GM06990 (cell line): ENCODE measurements at regions not wholly inside any gene's neighbourhood (a gene's known extent, or its start where the extent isn't known, plus 50 kb on each side); places are given as distances from the start of the nearest gene placed in this dataset.
"Not testable (repeated sequence)": the region's sequence is repeated elsewhere in the genome, so short reads cannot be mapped to it uniquely, and the experiment has no call there.

Source experiments
- DNase-seq: peaks from one replicate; pipeline ENCODE4 v3.0.0-alpha.2; 2011; ENCODE audit not compliant: insufficient read length; ENCODE audit errors: extremely low read depth
- H3K27me3 ChIP-seq: replicated peaks from 2 replicates; pipeline ENCODE4 v1.6.0; 2011; ENCODE audit warnings: low read length; ENCODE audit not compliant: control insufficient read depth, insufficient read depth
- H3K36me3 ChIP-seq: 2 replicates; pipeline ENCODE4 v1.5.1; 2011; ENCODE audit warnings: low read length; ENCODE audit not compliant: control insufficient read depth, insufficient read depth
- H3K4me3 ChIP-seq: replicated peaks from 2 replicates; pipeline ENCODE4 v1.5.1; 2011; ENCODE audit warnings: low read depth, mild to moderate bottlenecking, control low read depth, low read length
- TF ChIP-seq, protein P1 (sequence below): IDR thresholded peaks from 2 replicates; pipeline ENCODE4 v1.5.1; 2011; ENCODE audit warnings: low read length, control low read depth, mild to moderate bottlenecking, inconsistent platforms; ENCODE audit not compliant: insufficient read depth, poor library complexity, severe bottlenecking

DNA sequence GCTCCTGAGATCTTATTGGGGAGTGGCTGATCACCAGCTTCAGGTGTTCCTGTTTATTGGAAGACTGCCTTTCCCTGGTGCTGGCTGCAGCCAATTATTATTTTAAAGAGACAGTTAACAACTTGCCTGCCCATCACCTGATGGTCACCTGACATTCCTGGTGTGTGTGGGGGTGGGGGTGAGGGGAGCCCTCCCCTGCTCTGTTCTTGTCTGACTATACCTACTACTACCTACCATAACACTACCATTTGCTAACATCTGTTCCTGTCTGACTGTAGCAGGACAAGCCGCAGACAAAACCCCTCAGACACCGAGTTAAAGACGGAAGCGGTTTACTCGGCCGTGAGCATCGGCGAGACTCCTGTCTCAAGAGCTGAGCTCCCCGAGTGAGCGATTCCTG lies 54.9 kb upstream of the NBPF3 start:
- no peaks in the 10 kb centered on the region; the same call in 1 of the 2 replicates for H3K27me3 ChIP-seq
- H3K4me3 ChIP-seq = no peak overlapping the region
- H3K36me3 ChIP-seq = no peaks in the 10 kb centered on the region
- TF ChIP-seq, protein P1, sequence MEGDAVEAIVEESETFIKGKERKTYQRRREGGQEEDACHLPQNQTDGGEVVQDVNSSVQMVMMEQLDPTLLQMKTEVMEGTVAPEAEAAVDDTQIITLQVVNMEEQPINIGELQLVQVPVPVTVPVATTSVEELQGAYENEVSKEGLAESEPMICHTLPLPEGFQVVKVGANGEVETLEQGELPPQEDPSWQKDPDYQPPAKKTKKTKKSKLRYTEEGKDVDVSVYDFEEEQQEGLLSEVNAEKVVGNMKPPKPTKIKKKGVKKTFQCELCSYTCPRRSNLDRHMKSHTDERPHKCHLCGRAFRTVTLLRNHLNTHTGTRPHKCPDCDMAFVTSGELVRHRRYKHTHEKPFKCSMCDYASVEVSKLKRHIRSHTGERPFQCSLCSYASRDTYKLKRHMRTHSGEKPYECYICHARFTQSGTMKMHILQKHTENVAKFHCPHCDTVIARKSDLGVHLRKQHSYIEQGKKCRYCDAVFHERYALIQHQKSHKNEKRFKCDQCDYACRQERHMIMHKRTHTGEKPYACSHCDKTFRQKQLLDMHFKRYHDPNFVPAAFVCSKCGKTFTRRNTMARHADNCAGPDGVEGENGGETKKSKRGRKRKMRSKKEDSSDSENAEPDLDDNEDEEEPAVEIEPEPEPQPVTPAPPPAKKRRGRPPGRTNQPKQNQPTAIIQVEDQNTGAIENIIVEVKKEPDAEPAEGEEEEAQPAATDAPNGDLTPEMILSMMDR = no peak
- DNase-seq = no peak

DNA sequence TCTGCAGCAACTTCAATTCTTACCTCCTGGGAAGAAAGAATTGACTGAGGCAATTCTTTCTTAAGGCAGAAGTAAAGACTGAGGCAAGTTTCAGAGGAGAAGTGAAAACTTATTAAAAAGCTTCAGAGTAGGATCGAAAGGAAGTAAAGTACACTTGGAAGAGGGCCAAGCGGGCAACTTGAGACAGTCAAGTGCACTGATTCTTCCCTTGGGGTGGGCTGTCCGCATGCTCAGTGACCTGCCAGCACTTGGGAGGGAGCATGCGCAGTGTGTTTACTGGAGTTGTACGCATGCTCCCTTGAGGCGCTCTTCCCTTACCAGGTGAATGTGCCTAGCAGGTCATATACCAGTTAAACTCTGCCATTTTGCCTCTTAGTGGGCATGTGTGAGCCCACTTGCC lies 55.3 kb upstream of the NBPF3 start:
- no peaks in the 10 kb centered on the region; the same call in 1 of the 2 replicates for H3K27me3 ChIP-seq
- peak; percentile 20 for DNase-seq
- TF ChIP-seq, protein P1 = no peak
- H3K4me3 ChIP-seq = no peak overlapping the region
- no peaks in the 10 kb centered on the region for H3K36me3 ChIP-seq

DNA sequence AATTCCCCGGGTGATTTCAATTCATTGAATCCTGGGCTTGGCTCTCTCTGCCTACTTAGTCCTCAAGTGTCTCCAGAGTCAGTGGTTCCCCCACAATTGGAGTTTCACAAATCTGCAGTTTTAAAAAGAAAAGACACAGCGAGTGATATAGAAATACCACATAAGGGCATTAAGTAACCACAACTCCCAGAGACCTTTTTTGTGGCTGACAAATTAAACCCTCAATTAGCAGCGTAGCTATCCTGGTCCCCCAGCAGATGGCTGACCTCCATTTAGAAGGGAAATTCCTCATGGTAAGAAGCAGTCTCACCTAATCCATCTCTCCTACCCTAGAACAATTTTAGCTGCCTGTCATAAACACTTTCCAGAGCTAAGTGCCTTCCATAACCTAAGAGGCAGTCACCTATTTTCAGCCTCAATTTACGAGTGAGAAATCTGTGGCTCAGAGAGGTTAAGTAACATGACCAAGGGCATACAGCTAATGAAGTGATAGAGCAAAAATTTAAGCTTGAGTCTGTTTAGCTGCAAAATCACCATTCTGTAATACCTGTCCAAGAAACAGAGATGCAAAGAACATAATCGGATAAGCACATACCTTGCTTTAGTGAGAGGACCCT lies 56.0 kb upstream of the NBPF3 start:
- Histone ChIP-seq H3K4me3 (no peak overlapping the region), H3K27me3 (no peaks in the 10 kb centered on the region; the same call in 1 of the 2 replicates), H3K36me3 (no peaks in the 10 kb centered on the region)
- peak; percentile 26 for DNase-seq
- TF ChIP-seq, protein P1 = no peak

DNA sequence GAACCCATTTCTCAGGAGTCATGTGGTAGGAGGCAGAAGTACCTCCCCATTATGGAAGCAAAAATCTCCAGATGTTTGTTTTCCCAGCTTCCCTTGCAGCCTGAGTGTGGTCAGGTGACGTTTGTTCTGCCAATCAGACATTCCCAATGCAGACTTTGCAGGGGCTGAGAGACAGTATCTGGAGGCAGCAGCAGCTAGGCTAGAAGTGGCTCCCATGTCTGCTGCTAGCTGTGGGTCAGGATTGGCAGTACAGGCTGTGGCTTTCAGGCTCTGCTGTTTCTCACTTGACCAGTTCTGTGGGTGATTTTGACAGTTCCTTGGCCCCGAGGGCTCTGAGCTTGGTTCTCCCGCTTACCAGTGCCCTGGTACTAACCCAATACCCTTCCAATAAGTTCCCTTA lies 58.6 kb upstream of the NBPF3 start:
- H3K27me3 ChIP-seq = no peaks in the 10 kb centered on the region; the same call in 1 of the 2 replicates
- no peak for DNase-seq
- TF ChIP-seq, protein P1 = no peak
- H3K4me3 ChIP-seq = no peak overlapping the region
- no peaks in the 10 kb centered on the region for H3K36me3 ChIP-seq

DNA sequence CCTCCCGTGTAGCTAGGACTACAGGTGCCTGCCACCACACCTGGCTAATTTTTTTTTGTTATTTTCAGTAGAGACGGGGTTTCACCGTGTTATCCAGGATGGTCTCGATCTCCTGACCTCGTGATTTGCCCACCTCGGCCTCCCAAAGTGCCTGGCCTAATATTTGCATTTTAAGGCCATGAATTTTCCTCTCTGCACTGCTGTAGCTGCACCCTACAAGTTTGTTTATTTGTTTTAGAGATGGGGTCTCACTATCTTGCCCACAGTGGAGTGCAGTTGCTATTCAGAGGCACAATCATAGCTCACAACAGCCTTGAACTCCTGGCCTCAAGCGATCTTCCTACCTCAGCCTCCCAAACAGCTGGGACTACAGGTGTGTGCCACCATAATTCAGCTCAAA lies 59.8 kb upstream of the NBPF3 start:
- not testable (repeated sequence) for H3K4me3 ChIP-seq, DNase-seq, H3K27me3 ChIP-seq, H3K36me3 ChIP-seq

DNA sequence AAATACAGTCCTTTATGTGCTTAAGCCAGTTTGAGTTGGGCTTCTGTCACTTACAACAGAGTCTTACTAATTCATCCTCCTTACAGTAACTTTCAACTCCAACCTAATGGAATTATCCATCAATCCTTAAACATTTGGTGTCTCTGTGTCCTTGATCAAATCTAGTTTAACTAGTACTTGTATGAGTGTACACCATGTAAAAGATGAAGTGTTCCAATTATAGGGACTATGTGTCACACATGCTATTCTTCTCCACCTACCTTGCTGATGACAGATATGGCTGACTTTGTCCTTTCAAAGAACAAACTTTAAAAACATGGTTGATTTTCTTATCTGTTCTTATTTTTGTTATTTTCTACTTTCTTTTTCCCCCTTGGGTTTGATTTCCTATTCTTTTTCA lies 60.4 kb upstream of the NBPF3 start:
- Histone ChIP-seq H3K36me3 (no peaks in the 10 kb centered on the region), H3K27me3 (no peaks in the 10 kb centered on the region; the same call in 1 of the 2 replicates), H3K4me3 (no peak overlapping the region)
- TF ChIP-seq, protein P1 = no peak
- no peak for DNase-seq
